Keratinocyte (primary cell): ENCODE measurements at regions not wholly inside any gene's neighbourhood (a gene's known extent, or its start where the extent isn't known, plus 50 kb on each side); places are given as distances from the start of the nearest gene placed in this dataset.

Experiments
- CTCF ChIP-seq, 3 experiments: IDR thresholded peaks in 1 of 3; conservative IDR thresholded peaks in 1 of 3; optimal IDR thresholded peaks in 1 of 3; 2 replicates in 2 of 3; 3 replicates in 1 of 3; pipeline versions ENCODE3 to v1.5.1; 2011; ENCODE audit warnings: low read length in 3 of 3, mild to moderate bottlenecking in 3 of 3, moderate library complexity in 2 of 3, control low read depth in 1 of 3, inconsistent platforms in 1 of 3; ENCODE audit not compliant: insufficient read depth in 2 of 3; ENCODE audit errors: extremely low read depth in 1 of 3
- EZH2 ChIP-seq: IDR thresholded peaks from one replicate; pipeline ENCODE4 v1.6.1; 2012; ENCODE audit warnings: inconsistent platforms, mild to moderate bottlenecking, low read length, moderate library complexity

GRCh38 chr2:60273836-60274235 is 279.6 kb downstream of the BCL11A start:
- no peak for TF ChIP-seq CTCF (optimal IDR thresholded peaks at IDR 0.05 in 1 of 3, IDR thresholded peaks at IDR 0.05 in 1 of 3, conservative IDR thresholded peaks at IDR 0.05 in 1 of 3; ENCODE audit: extremely low read depth in 1 of 3, insufficient read depth in 2 of 3, low read length in 3 of 3)
- TF ChIP-seq EZH2, result no peak
